ENCODE measurements at regions not wholly inside any gene's neighbourhood (a gene's known extent, or its start where the extent isn't known, plus 50 kb on each side); places are given as distances from the start of the nearest gene placed in this dataset.

DNA sequence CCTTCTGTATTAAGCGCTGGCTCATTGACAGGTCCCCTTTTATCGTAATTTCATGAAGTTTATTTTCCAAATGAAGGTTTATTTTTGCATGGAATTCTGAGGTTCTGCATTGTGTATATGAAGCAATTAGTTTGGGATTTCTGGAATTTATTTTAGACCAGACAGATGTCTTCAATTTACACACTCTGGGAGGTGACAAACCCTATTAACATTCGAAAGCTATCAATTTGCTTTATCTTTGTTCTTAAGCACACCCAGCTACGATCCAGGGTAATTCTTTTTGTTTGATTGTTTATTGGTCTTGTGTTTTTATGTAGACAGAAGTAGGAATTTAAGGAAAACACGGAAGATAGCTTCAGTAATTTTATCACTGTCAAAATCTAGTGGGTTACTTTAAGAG is 264.6 kb downstream of the HS3ST3A1 start:
- no peak for TF ChIP-seq POLR2A (IDR thresholded peaks at IDR 0.05)
- TF ChIP-seq, protein P1, sequence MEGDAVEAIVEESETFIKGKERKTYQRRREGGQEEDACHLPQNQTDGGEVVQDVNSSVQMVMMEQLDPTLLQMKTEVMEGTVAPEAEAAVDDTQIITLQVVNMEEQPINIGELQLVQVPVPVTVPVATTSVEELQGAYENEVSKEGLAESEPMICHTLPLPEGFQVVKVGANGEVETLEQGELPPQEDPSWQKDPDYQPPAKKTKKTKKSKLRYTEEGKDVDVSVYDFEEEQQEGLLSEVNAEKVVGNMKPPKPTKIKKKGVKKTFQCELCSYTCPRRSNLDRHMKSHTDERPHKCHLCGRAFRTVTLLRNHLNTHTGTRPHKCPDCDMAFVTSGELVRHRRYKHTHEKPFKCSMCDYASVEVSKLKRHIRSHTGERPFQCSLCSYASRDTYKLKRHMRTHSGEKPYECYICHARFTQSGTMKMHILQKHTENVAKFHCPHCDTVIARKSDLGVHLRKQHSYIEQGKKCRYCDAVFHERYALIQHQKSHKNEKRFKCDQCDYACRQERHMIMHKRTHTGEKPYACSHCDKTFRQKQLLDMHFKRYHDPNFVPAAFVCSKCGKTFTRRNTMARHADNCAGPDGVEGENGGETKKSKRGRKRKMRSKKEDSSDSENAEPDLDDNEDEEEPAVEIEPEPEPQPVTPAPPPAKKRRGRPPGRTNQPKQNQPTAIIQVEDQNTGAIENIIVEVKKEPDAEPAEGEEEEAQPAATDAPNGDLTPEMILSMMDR (IDR thresholded peaks at IDR 0.05), result no peak

All from heart left ventricle (tissue), 13 donors.